ENCODE measurements at regions not wholly inside any gene's neighbourhood (a gene's known extent, or its start where the extent isn't known, plus 50 kb on each side); places are given as distances from the start of the nearest gene placed in this dataset.

- DNase-seq = no peak
- Histone ChIP-seq H3K9me3 (replicated peaks in 1 of 2; ENCODE audit: control insufficient read depth in 1 of 2, insufficient read depth in 1 of 2, low read length in 2 of 2) (no peaks in the 10 kb centered on the region), H3K36me3 (replicated peaks in 1 of 2; ENCODE audit: control insufficient read depth in 1 of 2, insufficient read depth in 2 of 2, low read length in 2 of 2) (no peaks in the 10 kb centered on the region), H3K4me2 (replicated peaks; ENCODE audit: extremely low read depth, low read length, poor library complexity, severe bottlenecking) (no peak overlapping the region), H3K27ac (ENCODE audit: low read depth in 1 of 2, low read length in 2 of 2) (no peak overlapping the region), H3K9ac (ENCODE audit: insufficient read depth, low read length, poor library complexity, severe bottlenecking) (no peak overlapping the region), H3K79me2 (ENCODE audit: insufficient read depth, low read length) (no peaks in the 10 kb centered on the region), H3K27me3 (ENCODE audit: control insufficient read depth in 2 of 2, insufficient read depth in 2 of 2, low read length in 2 of 2) (no peaks in the 10 kb centered on the region), H3K4me1 (ENCODE audit: control insufficient read depth in 1 of 2, insufficient read depth in 2 of 2, low read length in 2 of 2) (no peaks in the 10 kb centered on the region), H3K4me3 (replicated peaks in 1 of 3; ENCODE audit: low read depth in 2 of 3, low read length in 3 of 3) (no peak overlapping the region), H4K20me1 (ENCODE audit: insufficient read depth, low read length) (no peaks in the 10 kb centered on the region), H2AFZ (ENCODE audit: insufficient read depth, low read depth, low read length, poor library complexity, severe bottlenecking) (no peak overlapping the region)
- no CpG with 5 or more reads among the region's 1 CpG for WGBS (ENCODE audit: insufficient coverage)
- Mint-ChIP-seq H3K9me3 (peaks cover 0 to 6% (median 2%) of the 10 kb centered on the region in 7 donors), H3K4me1 (no peaks in the 10 kb centered on the region), H3K27ac (peak overlapping the region in 1 of 7 donors; percentile 58), H3K36me3 (no peaks in the 10 kb centered on the region), H3K27me3 (ENCODE audit: low read depth in 3 of 3) (peaks cover 0 to 2% (median 0%) of the 10 kb centered on the region in 3 donors), H3K4me3 (no peak overlapping the region)
- no peak for TF ChIP-seq CTCF (IDR thresholded peaks at IDR 0.05)
- intact Hi-C loops (cut with micrococcal nuclease) = no loop called here
These were observed 146.2 kb upstream of the ZC3H11B start for GRCh38 chr1:219759095-219759494.

- H3K36me3 Mint-ChIP-seq = no peaks in the 10 kb centered on the region
- no peaks in the 10 kb centered on the region for H3K36me3 ChIP-seq (replicated peaks in 1 of 2; ENCODE audit: control insufficient read depth in 1 of 2, insufficient read depth in 2 of 2, low read length in 2 of 2)
These were observed 145.0 kb upstream of the ZC3H11B start for GRCh38 chr1:219757890-219758289.

More at GRCh38 chr1:219757890-219758289, 145.0 kb upstream of the ZC3H11B start:
- Histone ChIP-seq H3K79me2 (ENCODE audit: insufficient read depth, low read length) (no peaks in the 10 kb centered on the region), H3K4me3 (replicated peaks in 1 of 3; ENCODE audit: low read depth in 2 of 3, low read length in 3 of 3) (no peak overlapping the region), H3K9ac (ENCODE audit: insufficient read depth, low read length, poor library complexity, severe bottlenecking) (no peak overlapping the region), H2AFZ (ENCODE audit: insufficient read depth, low read depth, low read length, poor library complexity, severe bottlenecking) (no peak overlapping the region), H3K9me3 (replicated peaks in 1 of 2; ENCODE audit: control insufficient read depth in 1 of 2, insufficient read depth in 1 of 2, low read length in 2 of 2) (no peaks in the 10 kb centered on the region), H3K4me1 (ENCODE audit: control insufficient read depth in 1 of 2, insufficient read depth in 2 of 2, low read length in 2 of 2) (no peaks in the 10 kb centered on the region), H4K20me1 (ENCODE audit: insufficient read depth, low read length) (no peaks in the 10 kb centered on the region), H3K27ac (ENCODE audit: low read depth in 1 of 2, low read length in 2 of 2) (no peak overlapping the region), H3K4me2 (replicated peaks; ENCODE audit: extremely low read depth, low read length, poor library complexity, severe bottlenecking) (no peak overlapping the region), H3K27me3 (ENCODE audit: control insufficient read depth in 2 of 2, insufficient read depth in 2 of 2, low read length in 2 of 2) (no peaks in the 10 kb centered on the region)
- H3K4me3 Mint-ChIP-seq = no peak overlapping the region
- WGBS (ENCODE audit: insufficient coverage) = 0% methylated on average over 2 of the region's 5 CpGs
- TF ChIP-seq CTCF (IDR thresholded peaks at IDR 0.05) = no peak
- H3K27ac Mint-ChIP-seq = no peak overlapping the region
- no peak for DNase-seq
- intact Hi-C loops (cut with micrococcal nuclease) = no loop called here
- no peaks in the 10 kb centered on the region for H3K4me1 Mint-ChIP-seq
- peaks cover 0 to 6% (median 2%) of the 10 kb centered on the region in 7 donors for H3K9me3 Mint-ChIP-seq
- peaks cover 0 to 2% (median 0%) of the 10 kb centered on the region in 3 donors for H3K27me3 Mint-ChIP-seq (ENCODE audit: low read depth in 3 of 3)
